Common myeloid progenitor, CD34-positive (primary cell): ENCODE measurements at regions not wholly inside any gene's neighbourhood (a gene's known extent, or its start where the extent isn't known, plus 50 kb on each side); places are given as distances from the start of the nearest gene placed in this dataset.
"Not testable (repeated sequence)": the region's sequence is repeated elsewhere in the genome, so short reads cannot be mapped to it uniquely, and the experiment has no call there.

ENCODE experiments used
- CTCF ChIA-PET: fragments of 350-600 bp; sonication (Branson Sonifier 250); formaldehyde crosslinking; loops from one replicate; lab custom pipeline; 2021; ENCODE audit warnings: antibody characterized with exemption; lab: Charles Lee
- POLR2A ChIA-PET: fragments of 350-600 bp; sonication (Branson Sonifier 250); formaldehyde crosslinking; loops from one replicate; lab custom pipeline; 2021; ENCODE audit warnings: antibody characterized with exemption; lab: Charles Lee
- DNase-seq, 3 donors: peaks; one replicate each; pipeline versions ENCODE4 v3.0.0 to v3.0.0-alpha.2; 2013
- H3K27ac ChIP-seq, 2 experiments: 1 replicate in 1 of 2; 2 replicates in 1 of 2; pipeline ENCODE4 v1.7.0; 2013; ENCODE audit warnings: inconsistent platforms in 2 of 2, low read length in 2 of 2, mild to moderate bottlenecking in 2 of 2, low read depth in 1 of 2, moderate library complexity in 1 of 2; ENCODE audit not compliant: severe bottlenecking in 2 of 2, insufficient read depth in 1 of 2, poor library complexity in 1 of 2
- H3K27me3 ChIP-seq, 5 experiments: replicated peaks in 2 of 5; 1 replicate in 3 of 5; 2 replicates in 2 of 5; pipeline versions ENCODE4 v1.6.1 to v1.7.0; 2013; ENCODE audit warnings: low read length in 4 of 5, mild to moderate bottlenecking in 2 of 5, moderate library complexity in 2 of 5, inconsistent platforms in 1 of 5; ENCODE audit not compliant: insufficient read depth in 5 of 5, control insufficient read depth in 4 of 5
- H3K36me3 ChIP-seq, 4 experiments: 1 replicate in 2 of 4; 2 replicates in 2 of 4; pipeline versions ENCODE4 v1.6.1 to v1.7.0; 2013; ENCODE audit warnings: low read length in 3 of 4, control low read depth in 1 of 4, mild to moderate bottlenecking in 1 of 4; ENCODE audit not compliant: control insufficient read depth in 4 of 4, insufficient read depth in 4 of 4
- H3K4me1 ChIP-seq, 4 experiments: 1 replicate in 3 of 4; 2 replicates in 1 of 4; pipeline versions ENCODE4 v1.6.1 to v1.7.1; 2013; ENCODE audit warnings: low read length in 3 of 4, mild to moderate bottlenecking in 3 of 4, control low read depth in 1 of 4, inconsistent platforms in 1 of 4, moderate library complexity in 1 of 4; ENCODE audit not compliant: control insufficient read depth in 4 of 4, insufficient read depth in 4 of 4; ENCODE audit errors: control extremely low read depth in 1 of 4
- H3K4me3 ChIP-seq, 7 experiments: 1 replicate in 4 of 7; 2 replicates in 3 of 7; pipeline versions ENCODE4 v1.5.1 to v1.7.0; 2013; ENCODE audit warnings: mild to moderate bottlenecking in 7 of 7, low read length in 6 of 7, moderate library complexity in 6 of 7, inconsistent platforms in 2 of 7, low read depth in 2 of 7, control low read depth in 1 of 7; ENCODE audit not compliant: insufficient read depth in 4 of 7, control insufficient read depth in 1 of 7; ENCODE audit errors: extremely low read depth in 1 of 7
- H3K9me3 ChIP-seq, 5 experiments: 1 replicate in 4 of 5; 2 replicates in 1 of 5; pipeline versions ENCODE4 v1.6.1 to v1.7.1; 2013; ENCODE audit warnings: low read length in 4 of 5, mild to moderate bottlenecking in 2 of 5, inconsistent platforms in 1 of 5, low read depth in 1 of 5, moderate library complexity in 1 of 5; ENCODE audit not compliant: control insufficient read depth in 4 of 5, insufficient read depth in 2 of 5; ENCODE audit errors: control extremely low read depth in 1 of 5
- WGBS: methylation state at CpG from one replicate; pipeline ENCODE4 v1.1.5; 2013; ENCODE audit not compliant: insufficient coverage; 5-methylcytosine and 5-hydroxymethylcytosine counted together

DNA sequence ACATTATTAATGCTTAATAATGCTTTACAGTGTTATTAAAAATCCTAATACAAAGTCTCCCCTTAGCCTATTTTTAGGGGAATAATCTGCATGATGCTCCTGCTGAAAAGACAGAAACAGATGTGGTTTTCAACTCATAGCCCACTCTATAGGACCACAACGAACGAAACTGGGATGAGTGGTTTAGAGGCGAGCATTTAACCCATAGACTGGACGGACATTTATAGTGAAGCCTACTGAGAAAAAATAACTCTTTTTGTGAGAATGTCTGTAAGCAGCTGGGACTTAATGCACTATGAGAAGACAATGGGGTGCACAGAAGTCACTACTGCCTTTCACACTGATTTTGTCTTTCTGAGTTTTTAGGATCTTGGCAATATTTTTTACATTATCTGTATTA is 1599.6 kb upstream of the B3GALT2 start:
- ChIA-PET CTCF (no interaction called here), POLR2A (no interaction called here)
- no peaks in the 10 kb centered on the region for H3K27me3 ChIP-seq
- no peak overlapping the region for H3K27ac ChIP-seq
- H3K9me3 ChIP-seq: no peaks in the 10 kb centered on the region
- WGBS: 100% methylated on average over 4 of the region's 4 CpGs
- H3K36me3 ChIP-seq: no peaks in the 10 kb centered on the region
- H3K4me3 ChIP-seq: no peak overlapping the region
- no peak for DNase-seq
- no peaks in the 10 kb centered on the region for H3K4me1 ChIP-seq

DNA sequence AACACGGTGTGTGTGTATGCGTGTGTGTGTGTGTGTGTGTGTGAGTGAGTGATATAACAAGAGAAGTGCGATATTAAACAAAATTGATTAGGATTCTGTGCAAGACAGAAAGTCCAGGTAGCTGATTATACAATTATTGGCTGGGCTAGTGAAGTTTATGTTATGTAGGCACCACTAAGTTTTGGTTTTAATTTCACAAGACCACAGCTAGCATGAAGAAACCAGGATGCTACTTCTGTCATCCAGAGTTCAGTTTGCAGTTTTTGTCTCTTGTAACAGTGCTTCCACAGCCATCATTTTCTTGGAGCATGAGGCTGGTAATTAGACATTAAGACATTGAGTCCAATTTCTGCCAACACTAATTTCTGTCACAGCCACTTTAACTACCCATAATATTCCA is 1590.2 kb upstream of the B3GALT2 start:
- no peak for DNase-seq
- 61% methylated on average over 2 of the region's 3 CpGs for WGBS
- H3K4me3 ChIP-seq: no peak overlapping the region
- POLR2A ChIA-PET: no interaction called here
- H3K9me3 ChIP-seq: peaks cover 0 to 2% (median 0%) of the 10 kb centered on the region in 5 experiments
- H3K27me3 ChIP-seq: no peaks in the 10 kb centered on the region
- CTCF ChIA-PET: interaction anchor here (0.7 kb wide), 1 partner anchor 12 kb away, joined by 3 read pairs; no protein-coding TSS in a partner anchor
- H3K36me3 ChIP-seq: no peaks in the 10 kb centered on the region
- no peak overlapping the region for H3K27ac ChIP-seq
- H3K4me1 ChIP-seq: no peaks in the 10 kb centered on the region

DNA sequence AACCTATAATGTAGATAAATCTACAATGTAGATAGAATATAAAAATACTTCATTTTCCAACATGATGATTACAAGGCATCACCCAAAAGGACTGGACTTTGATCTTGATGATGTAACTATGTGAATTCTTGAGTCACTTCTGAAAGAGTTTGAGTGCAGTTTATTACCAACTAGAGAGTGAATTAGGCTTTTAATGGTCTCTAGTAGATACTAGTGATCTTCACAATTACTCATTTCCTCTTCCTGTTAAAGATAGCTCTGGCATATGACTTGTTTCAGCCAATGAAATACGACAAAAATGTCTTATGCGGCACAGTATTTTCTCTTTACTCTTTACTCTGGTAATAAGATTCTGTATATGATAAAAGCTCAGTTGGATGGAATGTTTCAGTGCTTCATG is 1588.1 kb upstream of the B3GALT2 start:
- Histone ChIP-seq H3K27ac (no peak overlapping the region), H3K36me3 (no peaks in the 10 kb centered on the region), H3K9me3 (no peaks in the 10 kb centered on the region), H3K4me3 (no peak overlapping the region), H3K27me3 (no peaks in the 10 kb centered on the region), H3K4me1 (no peaks in the 10 kb centered on the region)
- DNase-seq: no peak
- WGBS: no CpG with 5 or more reads among the region's 2 CpGs
- ChIA-PET POLR2A (no interaction called here), CTCF (no interaction called here)

DNA sequence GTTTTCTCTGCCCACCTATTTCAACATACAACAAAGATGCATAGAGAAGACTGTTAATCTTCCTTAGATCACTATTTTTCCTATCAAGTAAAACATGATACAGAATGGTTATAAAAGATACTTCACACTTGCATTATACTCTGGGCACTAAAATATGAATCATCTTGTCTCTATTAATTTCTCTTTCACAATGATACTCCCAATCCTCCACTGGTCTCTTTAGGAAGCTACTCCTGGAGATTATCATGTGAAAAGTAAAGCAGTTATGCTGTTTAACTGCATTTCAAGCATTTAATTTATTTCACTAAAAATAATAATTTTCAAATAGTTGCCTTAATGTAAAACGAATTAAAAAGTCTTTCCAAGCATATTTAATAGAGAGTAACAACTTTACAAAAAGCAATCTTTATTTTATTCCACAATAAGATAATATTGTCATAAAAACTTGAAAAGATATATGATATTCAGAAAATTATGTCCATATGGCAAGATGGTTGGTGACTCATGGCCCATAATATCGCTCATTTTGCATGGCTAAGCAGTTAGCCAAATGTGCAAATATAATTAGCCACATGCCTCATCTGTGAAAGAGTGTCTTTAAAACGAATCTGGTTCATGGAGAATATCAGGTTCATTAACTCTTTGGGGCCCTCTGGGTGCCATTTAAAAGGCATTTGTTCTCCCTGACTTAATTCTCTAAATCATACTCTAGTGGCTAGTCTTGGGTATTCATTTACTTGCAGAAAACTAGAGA is 1569.0 kb upstream of the B3GALT2 start:
- peaks cover 0 to 1% (median 0%) of the 10 kb centered on the region in 5 experiments for H3K9me3 ChIP-seq
- no peaks in the 10 kb centered on the region for H3K4me1 ChIP-seq
- no peak overlapping the region for H3K27ac ChIP-seq
- WGBS: 100% methylated on average over 1 of the region's 3 CpGs
- H3K36me3 ChIP-seq: no peaks in the 10 kb centered on the region
- no peaks in the 10 kb centered on the region for H3K27me3 ChIP-seq
- ChIA-PET POLR2A (no interaction called here), CTCF (no interaction called here)
- no peak for DNase-seq
- H3K4me3 ChIP-seq: no peak overlapping the region

DNA sequence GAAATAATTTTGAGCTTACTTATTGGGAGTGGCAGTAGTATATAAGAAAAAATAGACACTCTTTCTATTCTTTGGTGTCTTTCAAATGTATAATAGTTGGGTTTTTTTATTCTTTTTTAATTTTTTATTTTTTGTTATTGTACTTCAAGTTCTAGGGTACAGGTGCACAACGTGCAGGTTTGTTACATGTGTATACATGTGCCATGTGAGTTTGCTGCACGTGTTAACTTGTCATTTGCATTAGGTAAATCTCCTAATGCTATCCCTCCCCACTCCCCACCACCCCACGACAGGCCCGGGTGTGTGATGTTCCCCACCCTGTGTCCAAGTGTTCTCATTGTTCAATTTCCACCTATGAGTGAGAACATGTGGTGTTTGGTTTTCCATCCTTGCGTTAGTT is 1552.4 kb upstream of the B3GALT2 start:
- WGBS: no CpG with 5 or more reads among the region's 5 CpGs
- POLR2A ChIA-PET, CTCF ChIA-PET, H3K27me3 ChIP-seq, H3K4me3 ChIP-seq, H3K27ac ChIP-seq, H3K9me3 ChIP-seq, DNase-seq, H3K36me3 ChIP-seq, H3K4me1 ChIP-seq: not testable (repeated sequence)

DNA sequence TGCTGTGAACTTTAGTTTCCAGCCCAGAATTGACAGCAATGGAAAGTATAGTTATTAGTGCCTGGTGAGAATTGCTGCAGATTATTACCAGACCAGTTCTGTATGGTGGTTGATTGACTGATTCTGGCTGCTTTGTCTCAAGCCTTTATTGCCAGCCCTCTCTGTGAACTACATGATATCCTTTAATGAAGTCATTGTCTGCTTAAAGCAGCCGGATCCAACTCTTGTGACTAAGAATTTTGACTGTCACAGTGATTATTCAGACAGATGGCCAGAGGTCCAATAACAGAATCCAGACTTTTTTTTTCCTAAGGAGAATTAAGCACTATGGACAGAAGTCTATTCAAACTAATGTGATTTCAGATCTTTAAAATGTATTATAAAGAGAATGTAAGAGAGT is 1548.6 kb upstream of the B3GALT2 start:
- no peak for DNase-seq
- H3K36me3 ChIP-seq: no peaks in the 10 kb centered on the region
- ChIA-PET POLR2A (no interaction called here), CTCF (no interaction called here)
- no peak overlapping the region for H3K27ac ChIP-seq
- H3K4me1 ChIP-seq: no peaks in the 10 kb centered on the region
- no peak overlapping the region for H3K4me3 ChIP-seq
- no peaks in the 10 kb centered on the region for H3K27me3 ChIP-seq
- no peaks in the 10 kb centered on the region for H3K9me3 ChIP-seq
- 100% methylated on average over 1 of the region's 1 CpG for WGBS

DNA sequence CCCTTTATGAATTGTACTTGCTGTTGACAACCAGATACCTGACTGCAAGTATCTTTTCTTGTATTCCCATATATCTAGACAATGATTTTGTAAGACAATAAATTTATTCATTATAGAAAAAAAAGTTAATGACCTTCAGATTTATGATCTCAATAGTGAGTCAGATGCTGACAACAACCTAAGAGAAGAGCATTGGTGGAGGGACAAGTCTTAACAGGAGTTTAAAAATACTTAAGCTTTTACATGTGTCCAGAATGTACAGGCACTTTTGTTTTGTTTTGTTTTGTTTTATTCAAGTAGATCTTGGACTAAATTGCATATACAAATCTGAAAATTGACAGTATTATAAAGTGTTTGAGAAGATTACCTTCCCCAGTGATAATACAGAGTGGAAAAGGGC is 1544.6 kb upstream of the B3GALT2 start:
- DNase-seq: no peak
- POLR2A ChIA-PET: no interaction called here
- Histone ChIP-seq H3K27ac (no peak overlapping the region), H3K4me3 (no peak overlapping the region), H3K27me3 (no peaks in the 10 kb centered on the region), H3K36me3 (no peaks in the 10 kb centered on the region), H3K4me1 (no peaks in the 10 kb centered on the region), H3K9me3 (no peaks in the 10 kb centered on the region)
- CTCF ChIA-PET: no interaction called here
